GM20000 (cell line): ENCODE measurements at regions not wholly inside any gene's neighbourhood (a gene's known extent, or its start where the extent isn't known, plus 50 kb on each side); places are given as distances from the start of the nearest gene placed in this dataset.
"Not testable (repeated sequence)": the region's sequence is repeated elsewhere in the genome, so short reads cannot be mapped to it uniquely, and the experiment has no call there.

Experiments used
- DNase-seq: peaks from one replicate; pipeline ENCODE4 v3.0.0; 2012; ENCODE audit warnings: low spot score
- TF ChIP-seq, protein P1 (sequence below): IDR thresholded peaks from 2 replicates; pipeline ENCODE4 v1.5.1; 2012; ENCODE audit warnings: mild to moderate bottlenecking, control low read depth; ENCODE audit errors: extremely low read depth, missing control alignments

DNA sequence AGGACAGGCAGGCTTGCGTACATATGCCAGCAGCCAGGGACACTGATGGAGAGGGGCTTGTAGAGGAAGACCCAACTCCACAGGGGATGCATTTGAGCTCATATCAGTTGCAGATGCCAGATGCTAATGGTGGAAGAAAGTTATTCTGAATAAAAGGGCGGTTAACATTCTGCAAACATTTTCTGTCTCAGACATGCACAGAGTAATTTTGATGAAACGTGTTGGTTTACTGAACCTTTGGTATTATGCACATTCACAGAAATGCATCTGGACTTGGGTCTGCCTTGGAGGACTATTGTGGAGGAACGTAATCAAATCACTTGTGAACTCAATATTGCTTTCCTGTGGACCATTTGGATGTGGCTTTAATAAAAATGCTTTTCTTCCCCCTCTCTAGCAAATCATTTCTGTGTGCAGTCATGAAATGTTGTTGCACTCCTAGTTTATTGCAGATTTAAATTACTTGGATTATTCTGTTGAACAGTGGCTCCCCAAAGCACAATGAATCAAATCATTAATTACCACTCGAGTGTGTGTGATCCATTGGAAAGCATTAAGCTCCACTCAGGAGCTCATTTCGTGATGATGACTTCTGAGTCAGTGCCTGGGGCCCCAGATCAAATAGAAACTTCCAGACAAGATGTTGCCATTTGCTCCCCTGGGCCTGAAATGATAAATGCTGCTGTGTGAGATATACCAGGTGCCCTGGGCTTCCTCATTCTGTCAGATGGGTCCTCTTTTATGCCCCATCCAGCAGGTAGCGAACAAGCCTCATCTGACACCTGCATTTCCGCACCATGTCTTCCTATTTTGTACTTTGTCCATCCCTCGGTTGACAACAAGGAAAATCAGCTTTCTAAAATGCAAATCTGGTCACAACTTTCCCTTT, 697.0 kb upstream of the HS6ST1 start:
- TF ChIP-seq, protein P1, sequence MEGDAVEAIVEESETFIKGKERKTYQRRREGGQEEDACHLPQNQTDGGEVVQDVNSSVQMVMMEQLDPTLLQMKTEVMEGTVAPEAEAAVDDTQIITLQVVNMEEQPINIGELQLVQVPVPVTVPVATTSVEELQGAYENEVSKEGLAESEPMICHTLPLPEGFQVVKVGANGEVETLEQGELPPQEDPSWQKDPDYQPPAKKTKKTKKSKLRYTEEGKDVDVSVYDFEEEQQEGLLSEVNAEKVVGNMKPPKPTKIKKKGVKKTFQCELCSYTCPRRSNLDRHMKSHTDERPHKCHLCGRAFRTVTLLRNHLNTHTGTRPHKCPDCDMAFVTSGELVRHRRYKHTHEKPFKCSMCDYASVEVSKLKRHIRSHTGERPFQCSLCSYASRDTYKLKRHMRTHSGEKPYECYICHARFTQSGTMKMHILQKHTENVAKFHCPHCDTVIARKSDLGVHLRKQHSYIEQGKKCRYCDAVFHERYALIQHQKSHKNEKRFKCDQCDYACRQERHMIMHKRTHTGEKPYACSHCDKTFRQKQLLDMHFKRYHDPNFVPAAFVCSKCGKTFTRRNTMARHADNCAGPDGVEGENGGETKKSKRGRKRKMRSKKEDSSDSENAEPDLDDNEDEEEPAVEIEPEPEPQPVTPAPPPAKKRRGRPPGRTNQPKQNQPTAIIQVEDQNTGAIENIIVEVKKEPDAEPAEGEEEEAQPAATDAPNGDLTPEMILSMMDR, result no peak
- no peak for DNase-seq

- no peak for DNase-seq
- TF ChIP-seq, protein P1, result no peak
Measured at GRCh38 chr2:129016972-129017371, 698.3 kb upstream of the HS6ST1 start.

- TF ChIP-seq, protein P1, result no peak
- no peak for DNase-seq
Measured at GRCh38 chr2:129024796-129025195, 706.1 kb upstream of the HS6ST1 start.

GRCh38 chr2:129035992-129036391, 717.3 kb upstream of the HS6ST1 start:
- TF ChIP-seq, protein P1, result no peak
- no peak for DNase-seq

DNA sequence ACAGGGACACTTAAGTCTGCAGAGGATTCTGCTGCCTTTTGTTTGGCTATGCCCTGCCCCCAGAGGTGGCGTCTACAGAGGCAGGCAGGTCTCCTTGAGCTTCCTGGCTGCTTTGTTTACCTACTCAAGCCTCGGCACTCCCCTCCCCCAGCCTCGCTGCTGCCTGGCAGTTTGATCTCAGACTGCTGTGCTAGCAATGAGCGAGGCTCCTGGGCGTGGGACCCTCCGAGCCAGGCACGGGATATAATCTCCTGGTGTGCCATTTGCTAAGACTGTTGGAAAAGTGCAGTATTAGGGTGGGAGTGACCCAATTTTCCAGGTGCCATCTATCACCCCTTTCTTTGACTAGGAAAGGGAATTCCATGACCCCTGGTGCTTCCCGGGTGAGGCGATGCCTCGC, 725.0 kb upstream of the HS6ST1 start:
- not testable (repeated sequence) for DNase-seq

DNA sequence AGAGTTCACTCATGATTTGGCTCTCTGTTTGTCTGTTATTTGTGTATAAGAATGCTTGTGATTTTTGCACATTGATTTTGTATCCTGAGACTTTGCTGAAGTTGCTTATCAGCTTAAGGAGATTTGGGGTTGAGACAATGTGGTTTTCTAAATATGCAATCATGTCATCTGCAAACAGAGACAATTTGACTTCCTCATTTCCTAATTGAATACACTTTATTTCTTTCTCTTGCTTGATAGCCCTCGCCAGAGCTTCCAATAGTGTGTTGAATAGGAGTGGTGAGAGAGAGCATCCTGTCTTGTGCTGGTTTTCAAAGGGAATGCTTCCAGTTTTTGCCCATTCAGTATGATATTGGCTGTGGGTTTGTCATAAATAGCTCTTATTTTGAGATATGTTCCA, 727.8 kb upstream of the HS6ST1 start:
- DNase-seq, result not testable (repeated sequence)

- no peak for DNase-seq
- TF ChIP-seq, protein P1, result no peak
Measured at GRCh38 chr2:129050101-129050500, 731.4 kb upstream of the HS6ST1 start.

DNA sequence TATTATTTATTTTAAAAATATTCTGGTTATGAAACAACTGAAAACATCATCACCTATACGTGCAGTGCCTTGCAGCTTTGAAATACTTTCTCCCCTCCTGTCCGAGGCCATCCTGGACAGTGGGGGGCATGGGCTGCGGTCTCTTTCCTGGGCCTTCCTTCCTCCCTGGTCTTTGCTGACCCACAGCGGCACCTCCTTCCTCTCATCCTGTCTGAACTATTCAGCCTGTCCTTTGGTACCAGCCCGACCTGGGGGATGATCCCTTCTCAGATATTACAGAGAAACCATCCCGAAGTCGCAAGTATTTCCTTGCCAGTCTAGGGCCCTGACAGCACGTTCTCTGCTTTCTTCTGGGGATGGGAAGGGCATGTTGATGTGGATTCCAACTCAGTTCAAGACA, 736.6 kb upstream of the HS6ST1 start:
- TF ChIP-seq, protein P1, result no peak

More for the DNA sequence above, 736.6 kb upstream of the HS6ST1 start:
- no peak for DNase-seq
